Activated CD8-positive, alpha-beta T cell treated with anti-CD3 and anti-CD28 coated beads for 36 hours (primary cell): ENCODE measurements at regions not wholly inside any gene's neighbourhood (a gene's known extent, or its start where the extent isn't known, plus 50 kb on each side); places are given as distances from the start of the nearest gene placed in this dataset.

ENCODE experiments used
- ATAC-seq: fragments of 200-7000 bp; cut with Tn5 transposase; one replicate; pipeline ENCODE4 v1.10.0; 2021; ENCODE audit warnings: mild to moderate bottlenecking, moderate library complexity
- CTCF ChIA-PET: fragments of 350-600 bp; sonication (Branson Sonifier 250); formaldehyde crosslinking; loops from one replicate; lab custom pipeline; 2021; ENCODE audit warnings: antibody characterized with exemption; lab: Charles Lee
- POLR2A ChIA-PET: fragments of 350-600 bp; sonication (Branson Sonifier 250); formaldehyde crosslinking; loops from one replicate; lab custom pipeline; 2021; ENCODE audit warnings: antibody characterized with exemption; lab: Charles Lee
- DNase-seq: peaks from one replicate; pipeline ENCODE4 v3.0.0-alpha.2; 2020
- H3K27ac Mint-ChIP-seq: one replicate; pipeline ENCODE4 v1.8.0; 2021; ENCODE audit warnings: mild to moderate bottlenecking, mixed read lengths
- H3K27me3 Mint-ChIP-seq: one replicate; pipeline ENCODE4 v1.8.0; 2021; ENCODE audit warnings: mixed read lengths
- H3K36me3 Mint-ChIP-seq: one replicate; pipeline ENCODE4 v1.8.0; 2021; ENCODE audit warnings: low read depth, mixed read lengths
- H3K4me1 Mint-ChIP-seq: one replicate; pipeline ENCODE4 v1.8.0; 2021; ENCODE audit warnings: low read depth, mixed read lengths
- H3K4me3 Mint-ChIP-seq: one replicate; pipeline ENCODE4 v1.8.0; 2021; ENCODE audit warnings: mild to moderate bottlenecking, moderate library complexity, mixed read lengths
- H3K9me3 Mint-ChIP-seq: one replicate; pipeline ENCODE4 v1.8.0; 2021; ENCODE audit warnings: mixed read lengths
- intact Hi-C: fragments of 100-400 bp; cut with micrococcal nuclease; formaldehyde crosslinking; loops from one replicate; pipeline ENCODE4 v1.10.0; 2022
- TF ChIP-seq, protein P1 (sequence below): fragments of 200-600 bp; IDR thresholded peaks from one replicate; pipeline ENCODE4 v1.8.0; 2022; ENCODE audit warnings: antibody characterized with exemption, mild to moderate bottlenecking

DNA sequence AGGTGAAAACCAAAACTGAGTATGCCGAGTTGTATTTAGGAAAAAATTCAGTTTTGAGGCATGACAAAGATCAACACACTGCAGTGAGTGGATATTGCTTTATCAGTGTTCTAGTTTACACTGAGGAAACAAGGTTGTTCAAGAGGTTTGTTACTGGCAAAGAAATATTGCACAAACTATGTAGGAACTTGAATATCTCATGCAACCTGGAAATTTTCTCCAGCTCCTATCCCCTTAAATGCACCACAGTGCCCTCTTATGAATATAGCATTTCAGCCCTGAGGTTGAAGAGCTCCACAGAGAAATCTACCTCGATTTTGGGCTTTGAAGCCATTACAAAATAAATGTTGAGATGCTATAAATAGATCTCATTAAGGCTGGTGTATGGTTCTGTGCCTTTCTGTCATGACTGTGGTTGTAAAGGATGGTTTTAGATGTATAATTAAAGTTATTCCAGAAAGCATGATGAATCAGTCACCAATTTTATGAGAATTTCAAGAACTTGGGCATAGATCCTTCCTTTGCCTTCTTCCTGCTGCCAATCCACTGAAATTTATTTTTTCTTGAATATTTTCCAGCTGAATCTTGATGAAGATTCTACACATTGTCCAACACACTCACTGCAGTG is 159.3 kb downstream of the SPATA31D1 start:
- POLR2A ChIA-PET: no interaction called here
- H3K27me3 Mint-ChIP-seq: no peaks in the 10 kb centered on the region
- intact Hi-C loops: no loop called here

DNA sequence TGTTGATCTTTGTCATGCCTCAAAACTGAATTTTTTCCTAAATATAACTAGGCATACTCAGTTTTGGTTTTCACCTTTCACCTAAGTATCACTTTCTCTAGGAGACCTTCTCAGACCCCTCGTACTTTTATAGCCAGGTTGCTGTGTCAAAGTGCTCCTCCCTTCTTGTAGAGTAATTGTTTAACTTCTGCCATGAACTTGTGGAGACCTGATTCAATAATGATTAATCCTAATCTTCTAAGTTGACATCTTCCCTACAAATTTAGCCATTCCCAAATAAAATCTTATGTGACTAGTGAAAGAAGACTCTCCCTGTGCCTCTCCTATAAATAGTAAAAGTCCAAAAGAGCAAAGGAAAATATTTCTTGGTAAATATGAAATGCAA is 159.8 kb downstream of the SPATA31D1 start:
- TF ChIP-seq, protein P1, sequence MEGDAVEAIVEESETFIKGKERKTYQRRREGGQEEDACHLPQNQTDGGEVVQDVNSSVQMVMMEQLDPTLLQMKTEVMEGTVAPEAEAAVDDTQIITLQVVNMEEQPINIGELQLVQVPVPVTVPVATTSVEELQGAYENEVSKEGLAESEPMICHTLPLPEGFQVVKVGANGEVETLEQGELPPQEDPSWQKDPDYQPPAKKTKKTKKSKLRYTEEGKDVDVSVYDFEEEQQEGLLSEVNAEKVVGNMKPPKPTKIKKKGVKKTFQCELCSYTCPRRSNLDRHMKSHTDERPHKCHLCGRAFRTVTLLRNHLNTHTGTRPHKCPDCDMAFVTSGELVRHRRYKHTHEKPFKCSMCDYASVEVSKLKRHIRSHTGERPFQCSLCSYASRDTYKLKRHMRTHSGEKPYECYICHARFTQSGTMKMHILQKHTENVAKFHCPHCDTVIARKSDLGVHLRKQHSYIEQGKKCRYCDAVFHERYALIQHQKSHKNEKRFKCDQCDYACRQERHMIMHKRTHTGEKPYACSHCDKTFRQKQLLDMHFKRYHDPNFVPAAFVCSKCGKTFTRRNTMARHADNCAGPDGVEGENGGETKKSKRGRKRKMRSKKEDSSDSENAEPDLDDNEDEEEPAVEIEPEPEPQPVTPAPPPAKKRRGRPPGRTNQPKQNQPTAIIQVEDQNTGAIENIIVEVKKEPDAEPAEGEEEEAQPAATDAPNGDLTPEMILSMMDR: no peak
- H3K27ac Mint-ChIP-seq: no peak overlapping the region
- ChIA-PET POLR2A (no interaction called here), CTCF (no interaction called here)
- no peak for DNase-seq
- H3K4me3 Mint-ChIP-seq: no peak overlapping the region
- no peaks in the 10 kb centered on the region for H3K9me3 Mint-ChIP-seq
- no peaks in the 10 kb centered on the region for H3K4me1 Mint-ChIP-seq
- no peaks in the 10 kb centered on the region for H3K27me3 Mint-ChIP-seq
- ATAC-seq: no peak
- no peaks in the 10 kb centered on the region for H3K36me3 Mint-ChIP-seq
- intact Hi-C loops: no loop called here

More for the DNA sequence above, 159.3 kb downstream of the SPATA31D1 start:
- H3K9me3 Mint-ChIP-seq: no peaks in the 10 kb centered on the region
- no peak for ATAC-seq
- no peaks in the 10 kb centered on the region for H3K36me3 Mint-ChIP-seq
- CTCF ChIA-PET: no interaction called here
- TF ChIP-seq, protein P1: no peak
- H3K4me1 Mint-ChIP-seq: no peaks in the 10 kb centered on the region
- no peak overlapping the region for H3K27ac Mint-ChIP-seq
- H3K4me3 Mint-ChIP-seq: no peak overlapping the region
- DNase-seq: no peak

DNA sequence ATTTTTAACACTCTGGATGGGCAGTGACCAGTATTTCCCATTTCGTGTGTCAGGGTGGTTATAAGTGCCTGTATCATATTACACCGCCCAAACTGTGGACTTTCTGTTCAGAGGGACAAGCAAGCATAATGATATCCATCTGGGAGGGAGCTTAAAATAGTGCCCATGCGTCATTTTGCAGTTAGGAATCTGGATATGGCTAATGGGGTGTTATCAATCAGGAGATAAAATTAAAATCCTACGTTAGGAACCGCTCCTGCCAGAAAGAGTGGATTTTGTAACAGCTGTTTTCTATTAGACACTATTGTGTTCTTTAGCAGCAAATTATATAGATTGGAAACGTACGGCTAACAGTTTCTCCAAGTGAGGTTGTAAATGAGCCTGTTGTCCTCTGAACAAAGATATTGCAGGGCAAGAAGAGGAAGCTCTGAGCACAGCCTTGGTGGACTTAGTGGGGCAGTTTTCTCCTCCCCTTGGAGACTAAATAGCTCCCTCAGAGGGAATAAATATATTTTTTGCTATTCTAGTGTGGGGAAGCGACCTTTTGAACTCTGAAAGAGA is 160.4 kb downstream of the SPATA31D1 start:
- ChIA-PET CTCF (no interaction called here), POLR2A (no interaction called here)
- DNase-seq (no peak), ATAC-seq (no peak)
- no peaks in the 10 kb centered on the region for H3K27me3 Mint-ChIP-seq
- no peak overlapping the region for H3K27ac Mint-ChIP-seq
- no peaks in the 10 kb centered on the region for H3K36me3 Mint-ChIP-seq
- no peak overlapping the region for H3K4me3 Mint-ChIP-seq
- TF ChIP-seq, protein P1: no peak
- H3K4me1 Mint-ChIP-seq: no peaks in the 10 kb centered on the region
- no peaks in the 10 kb centered on the region for H3K9me3 Mint-ChIP-seq
- intact Hi-C loops: no loop called here

DNA sequence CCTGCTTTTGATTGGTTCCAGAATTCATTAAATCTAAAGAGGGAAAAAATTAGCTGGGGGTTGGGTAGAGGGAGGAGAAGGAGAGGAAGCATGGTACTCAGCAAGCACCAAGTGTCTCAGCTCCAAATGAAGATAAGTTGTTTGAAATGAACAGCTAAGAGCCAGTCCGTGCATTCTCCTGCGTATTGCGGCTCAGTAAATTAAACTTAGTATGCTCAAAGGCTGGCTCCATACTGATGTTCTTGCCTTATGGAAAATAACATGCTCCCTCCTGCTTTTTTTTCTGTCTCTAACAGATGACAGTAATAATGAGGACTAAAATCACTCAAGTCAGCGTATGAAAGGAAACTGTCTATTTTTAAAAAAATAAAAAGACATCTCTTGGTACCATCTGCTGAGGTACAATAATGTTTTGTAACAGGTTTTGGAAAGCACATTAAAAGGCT is 161.0 kb downstream of the SPATA31D1 start:
- intact Hi-C loops: no loop called here
- H3K4me3 Mint-ChIP-seq: no peak overlapping the region
- H3K9me3 Mint-ChIP-seq: no peaks in the 10 kb centered on the region
- H3K4me1 Mint-ChIP-seq: no peaks in the 10 kb centered on the region
- TF ChIP-seq, protein P1: no peak
- no peak for ATAC-seq
- H3K36me3 Mint-ChIP-seq: no peaks in the 10 kb centered on the region
- CTCF ChIA-PET: no interaction called here
- POLR2A ChIA-PET: no interaction called here
- no peak for DNase-seq
- no peaks in the 10 kb centered on the region for H3K27me3 Mint-ChIP-seq
- no peak overlapping the region for H3K27ac Mint-ChIP-seq

DNA sequence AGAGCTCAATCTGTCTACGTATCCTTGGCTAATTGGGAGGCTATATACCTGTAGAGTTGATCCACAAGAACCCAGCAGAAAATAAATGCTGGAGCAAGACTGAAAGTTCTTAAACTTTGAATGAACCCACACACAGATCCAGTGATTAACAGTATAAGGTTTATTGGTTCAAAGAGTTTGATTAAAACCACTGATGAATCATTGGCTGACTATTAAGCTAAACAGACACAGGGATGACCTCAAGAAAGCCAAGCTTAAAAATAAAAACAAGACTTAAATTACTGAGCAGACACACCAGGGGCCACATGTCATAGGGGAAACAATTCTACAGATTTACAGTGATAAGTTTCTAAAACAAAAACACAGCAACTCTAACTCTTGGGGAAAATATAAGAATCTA is 163.6 kb downstream of the SPATA31D1 start:
- intact Hi-C loops: no loop called here
- ChIA-PET CTCF (no interaction called here), POLR2A (no interaction called here)
- DNase-seq: no peak
- Mint-ChIP-seq H3K4me3 (no peak overlapping the region), H3K4me1 (no peaks in the 10 kb centered on the region), H3K9me3 (peaks cover 3% of the 10 kb centered on the region), H3K27ac (no peak overlapping the region), H3K36me3 (no peaks in the 10 kb centered on the region), H3K27me3 (no peaks in the 10 kb centered on the region)
- TF ChIP-seq, protein P1: no peak
- no peak for ATAC-seq
